Islet precursor cell (in vitro differentiated cells): ENCODE measurements at regions not wholly inside any gene's neighbourhood (a gene's known extent, or its start where the extent isn't known, plus 50 kb on each side); places are given as distances from the start of the nearest gene placed in this dataset.
A peak's percentile ranks its signal among the peaks of the same experiment; 100 is the strongest.
"Not testable (repeated sequence)": the region's sequence is repeated elsewhere in the genome, so short reads cannot be mapped to it uniquely, and the experiment has no call there.

Experiments
- DNase-seq: peaks from one replicate; pipeline ENCODE4 v3.0.0-alpha.2; 2018

GRCh38 chr2:235223011-235223410 lies 270.8 kb upstream of the AGAP1 start:
- DNase-seq, result no peak

DNA sequence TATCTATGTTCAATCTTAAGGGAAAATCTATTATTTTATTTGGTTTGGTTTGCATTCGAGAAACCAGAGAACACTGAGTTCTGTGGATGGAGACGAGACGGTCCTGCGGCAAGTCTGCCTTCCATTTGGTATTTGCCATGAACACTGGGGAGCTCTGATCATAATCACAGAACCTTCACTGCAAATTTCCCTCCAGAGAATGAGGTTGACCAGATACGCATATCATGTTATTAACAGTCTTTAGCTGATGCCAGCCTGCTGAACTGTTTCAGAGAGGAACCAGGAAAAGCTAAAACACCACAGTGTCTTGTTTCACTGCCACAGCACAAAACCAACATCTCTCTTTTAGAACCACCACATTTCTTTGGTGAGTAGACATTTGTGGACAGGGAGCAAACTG lies 269.4 kb upstream of the AGAP1 start:
- no peak for DNase-seq

GRCh38 chr2:235225261-235225660 lies 268.6 kb upstream of the AGAP1 start:
- DNase-seq, result no peak

DNA sequence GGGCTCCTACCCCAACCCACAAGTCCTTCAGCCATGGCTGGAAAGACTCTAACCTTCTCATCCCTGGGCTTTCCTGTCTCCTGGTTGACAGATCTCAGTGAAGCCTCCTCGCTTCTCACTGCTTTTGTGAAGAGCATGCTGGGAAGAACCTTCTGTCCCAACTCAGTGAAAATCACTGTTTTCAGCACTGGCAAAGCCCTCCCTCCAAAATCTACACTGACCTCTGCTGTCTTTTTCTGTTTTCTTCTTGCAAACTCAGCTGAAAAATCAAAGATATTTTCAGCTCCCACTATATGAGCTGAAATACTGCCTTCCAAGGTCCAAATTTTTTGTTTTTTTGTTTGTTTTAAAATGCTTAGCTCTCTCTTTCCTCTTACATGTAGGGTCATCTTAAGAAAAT lies 266.3 kb upstream of the AGAP1 start:
- DNase-seq, result no peak

DNA sequence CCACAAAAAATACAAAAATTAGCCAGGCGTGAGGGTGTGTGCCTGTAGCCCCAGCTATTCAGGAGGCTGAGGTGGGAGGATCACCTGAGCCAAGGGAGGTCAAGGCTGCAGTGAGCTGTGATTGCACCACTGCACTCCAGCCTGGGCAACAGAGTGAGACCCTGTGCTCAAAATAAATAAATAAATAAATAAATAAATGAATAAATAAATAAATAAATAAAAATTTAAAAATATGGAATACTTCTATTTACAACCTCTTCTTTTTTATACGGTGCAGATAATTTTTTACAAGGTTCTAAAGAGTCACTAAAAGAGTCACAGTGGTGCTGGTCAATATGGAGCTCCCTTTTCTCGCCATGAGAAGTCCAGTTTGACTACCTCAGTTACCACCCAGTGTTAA lies 265.4 kb upstream of the AGAP1 start:
- not testable (repeated sequence) for DNase-seq

- DNase-seq, result no peak
Measured at GRCh38 chr2:235229236-235229635, 264.6 kb upstream of the AGAP1 start.

- no peak for DNase-seq
Measured at GRCh38 chr2:235230821-235231601, 262.8 kb upstream of the AGAP1 start.

- DNase-seq, result no peak
Measured at GRCh38 chr2:235232449-235233433, 261.1 kb upstream of the AGAP1 start.

DNA sequence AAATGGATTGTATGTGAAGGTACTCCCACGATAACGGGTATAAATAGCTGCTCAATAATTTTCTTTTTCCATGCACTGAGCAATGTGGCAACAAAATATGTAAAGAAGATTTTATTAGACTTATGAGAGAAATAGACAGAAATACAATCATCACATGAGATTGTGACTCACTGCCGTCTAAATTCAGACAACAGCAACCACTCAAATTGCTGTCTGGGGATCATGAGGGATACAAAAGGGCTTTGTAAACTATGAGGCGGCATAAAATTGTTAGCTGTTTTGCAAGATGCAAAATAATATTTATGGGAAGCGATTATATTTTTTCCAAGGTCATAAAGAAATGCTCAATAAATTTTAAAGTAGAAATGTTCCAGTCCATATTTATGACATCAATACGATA lies 259.1 kb upstream of the AGAP1 start:
- DNase-seq, result no peak

- no peak for DNase-seq
Measured at GRCh38 chr2:235235977-235236767, 257.7 kb upstream of the AGAP1 start.

GRCh38 chr2:235238537-235238936 lies 255.3 kb upstream of the AGAP1 start:
- DNase-seq, result no peak

DNA sequence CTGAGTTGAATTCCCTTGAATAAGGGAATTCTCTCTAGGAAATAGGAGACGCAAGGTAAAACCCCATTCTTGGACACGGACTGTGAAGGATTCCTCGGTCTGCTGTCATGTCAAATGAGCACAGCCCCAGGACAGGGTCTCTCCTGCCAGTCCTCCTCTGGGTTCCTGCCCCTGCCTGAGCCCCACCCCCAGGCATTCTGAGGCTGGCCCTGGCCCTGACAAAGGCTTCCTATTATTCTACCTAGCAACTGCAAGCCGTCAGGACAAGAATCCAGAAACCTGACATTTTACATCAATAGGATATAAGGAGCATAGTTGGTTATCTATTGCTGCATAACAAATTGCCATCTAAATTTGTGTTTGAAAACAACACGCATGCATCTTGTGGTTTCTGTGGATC lies 253.3 kb upstream of the AGAP1 start:
- peak; percentile 72 for DNase-seq

DNA sequence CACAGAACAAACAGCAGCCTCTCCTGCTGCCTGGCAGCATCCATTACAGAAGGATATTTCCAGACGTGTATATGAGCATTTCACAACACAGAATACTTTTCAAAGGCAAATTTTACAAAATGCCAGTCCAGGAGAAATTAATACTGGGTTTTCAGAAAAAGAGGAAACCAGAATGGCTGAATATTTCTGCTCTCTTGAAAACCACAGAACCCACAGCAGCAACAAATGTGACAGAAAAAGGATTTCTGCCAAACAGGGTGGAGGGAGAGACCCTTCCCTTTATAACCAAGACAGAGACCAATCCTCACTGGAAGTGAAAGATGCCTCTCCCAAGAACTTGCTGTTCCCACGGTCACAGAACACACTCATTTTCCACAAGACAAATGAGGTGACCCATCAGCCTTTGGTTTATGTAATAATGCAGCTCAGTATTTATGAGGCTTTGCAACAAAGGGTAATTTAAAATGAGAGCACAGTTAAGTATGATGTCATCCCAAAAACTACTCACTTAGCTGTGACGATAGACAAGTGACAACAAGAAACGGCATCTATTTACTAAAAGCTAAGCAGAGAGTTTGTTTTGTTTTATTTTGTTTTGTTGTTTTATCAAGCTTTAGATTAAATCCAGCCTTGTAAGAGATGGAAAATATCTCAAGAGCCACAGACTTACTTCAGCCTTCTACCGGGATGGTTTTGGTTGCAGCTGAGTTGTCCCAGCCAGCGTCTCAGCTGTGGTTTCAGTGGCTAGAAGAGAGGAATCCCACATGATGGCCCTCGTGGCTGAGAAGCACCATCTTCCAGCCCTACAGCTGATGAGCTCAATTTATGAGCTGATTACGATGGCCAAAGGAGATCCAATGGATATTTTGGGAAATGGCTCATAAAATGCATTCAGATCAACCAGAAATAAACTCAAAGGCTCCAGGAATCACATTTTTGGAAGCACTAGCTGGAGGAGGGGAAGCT lies 249.3 kb upstream of the AGAP1 start:
- no peak for DNase-seq

GRCh38 chr2:235247001-235247400 lies 246.8 kb upstream of the AGAP1 start:
- DNase-seq, result no peak

DNA sequence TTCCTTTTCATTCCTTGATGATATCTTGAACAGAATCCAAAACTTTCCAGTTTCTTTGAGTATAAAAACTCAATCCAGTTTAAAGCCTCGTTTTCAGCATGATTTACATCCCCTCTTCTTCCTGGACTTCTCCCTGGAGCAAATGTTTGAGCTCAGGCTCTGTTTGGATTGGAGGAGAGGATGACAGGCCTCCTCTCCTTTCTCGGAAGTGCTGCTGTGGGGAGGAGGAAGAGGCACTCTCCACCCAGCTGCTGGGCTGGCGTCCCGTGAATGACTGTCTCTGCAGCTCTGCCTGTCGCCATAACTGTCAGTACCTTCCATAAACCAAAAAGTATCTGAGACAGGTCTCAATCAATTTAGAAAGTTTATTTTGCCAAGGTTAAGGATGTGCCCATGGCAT lies 238.2 kb upstream of the AGAP1 start:
- no peak for DNase-seq

GRCh38 chr2:235257590-235257989 lies 236.3 kb upstream of the AGAP1 start:
- no peak for DNase-seq

DNA sequence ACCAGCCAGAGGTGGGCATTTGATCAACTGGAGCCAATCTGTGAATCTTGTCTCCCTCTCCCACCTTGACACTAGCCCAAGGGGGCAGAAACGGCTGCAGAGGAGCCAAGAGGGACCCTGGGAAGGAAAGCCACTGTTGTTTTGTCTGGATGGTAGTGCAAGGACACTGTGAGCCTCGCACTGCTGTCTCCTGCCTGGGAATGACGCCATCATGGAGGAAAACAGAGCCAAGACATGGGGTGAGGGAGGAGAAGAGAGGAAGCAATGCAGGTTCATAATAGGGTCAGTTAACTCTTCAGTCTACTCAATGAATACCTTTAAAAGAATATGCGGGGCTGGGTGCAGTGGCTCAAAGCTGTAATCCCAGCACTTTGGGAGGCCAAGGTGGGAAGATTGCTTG lies 231.1 kb upstream of the AGAP1 start:
- no peak for DNase-seq

DNA sequence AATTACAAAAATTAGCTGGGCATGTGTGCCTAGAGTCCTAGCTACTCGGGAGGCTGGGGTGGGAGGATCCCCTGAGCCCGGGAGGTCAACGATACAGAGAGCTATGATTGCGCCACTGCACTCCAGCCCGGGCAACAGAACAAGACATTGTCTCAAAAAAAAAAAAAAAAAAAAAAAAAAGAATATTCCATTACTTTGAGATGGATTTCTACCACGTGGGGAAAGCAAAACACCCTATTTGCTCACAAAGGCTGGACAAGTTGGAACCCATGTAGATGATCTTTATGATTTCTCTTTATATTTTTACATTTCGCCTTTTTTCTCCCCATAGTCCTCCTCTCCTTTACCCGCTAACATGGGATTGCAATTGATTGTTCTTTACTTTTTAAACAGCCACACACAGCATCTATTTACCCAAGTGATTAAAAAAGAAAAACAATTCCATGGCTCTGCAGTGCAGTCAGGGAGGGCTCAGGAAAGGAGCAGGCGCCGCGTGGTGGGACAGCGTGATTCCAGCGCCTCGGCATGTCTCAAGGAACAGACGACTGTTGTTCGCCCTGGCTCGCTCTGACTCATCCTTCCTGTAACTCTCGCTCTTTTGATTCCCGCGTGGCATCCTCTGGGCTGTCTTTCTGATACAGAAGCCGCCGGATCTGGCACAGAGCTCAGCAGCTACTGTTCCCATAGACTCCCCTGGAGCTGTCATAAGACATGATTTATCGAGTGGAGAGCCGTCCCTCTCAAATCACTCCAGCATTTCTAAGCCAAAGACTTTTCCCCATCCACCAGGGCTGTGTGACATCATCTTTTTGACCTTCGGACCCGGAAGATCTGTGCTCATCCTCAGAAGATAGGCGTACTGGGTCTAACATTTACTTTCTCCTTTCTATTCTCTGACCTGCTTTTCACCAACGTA lies 230.4 kb upstream of the AGAP1 start:
- DNase-seq, result peak; percentile 95

GRCh38 chr2:235264121-235264493 lies 229.7 kb upstream of the AGAP1 start:
- no peak for DNase-seq

GRCh38 chr2:235264512-235264911 lies 229.3 kb upstream of the AGAP1 start:
- DNase-seq, result peak; percentile 40
